ENCODE measurements at regions not wholly inside any gene's neighbourhood (a gene's known extent, or its start where the extent isn't known, plus 50 kb on each side); places are given as distances from the start of the nearest gene placed in this dataset.

DNA sequence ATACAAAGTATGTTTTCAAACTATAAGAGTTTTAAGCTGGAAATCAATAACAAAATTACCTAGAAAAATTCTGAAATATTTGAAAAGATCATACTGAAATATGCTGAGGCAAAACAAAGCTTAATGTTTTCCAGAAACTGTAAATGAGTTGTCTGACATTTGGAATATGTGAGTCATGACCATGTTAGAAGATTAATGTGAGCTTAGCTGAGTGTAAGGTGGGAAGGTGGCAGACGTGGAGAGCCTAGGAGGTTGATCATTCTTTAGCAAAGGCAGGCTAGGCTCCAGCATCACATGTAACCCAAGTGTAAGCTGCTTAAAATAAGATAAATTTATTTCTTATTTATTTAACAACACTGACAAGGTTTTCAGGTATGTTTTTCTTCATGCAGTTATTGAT is 2086.1 kb upstream of the PCDH20 start:
- DNase-seq (no peak), ATAC-seq (no peak)
- intact Hi-C loops (cut with DNase I), result no loop called here
- WGBS, 3 donors, result 10 to 15% (median 14%) methylated on average over 1 of the region's 1 CpG
- H3K9me3 ChIP-seq, result no peaks in the 10 kb centered on the region
- no peak overlapping the region for H3K4me3 ChIP-seq
- H3K27me3 ChIP-seq (ENCODE audit: insufficient read depth in 3 of 3, low read length in 2 of 3), result no peaks in the 10 kb centered on the region
- H3K4me1 ChIP-seq, result no peaks in the 10 kb centered on the region
- no peak overlapping the region for H3K27ac ChIP-seq
- TF ChIP-seq, protein P1, sequence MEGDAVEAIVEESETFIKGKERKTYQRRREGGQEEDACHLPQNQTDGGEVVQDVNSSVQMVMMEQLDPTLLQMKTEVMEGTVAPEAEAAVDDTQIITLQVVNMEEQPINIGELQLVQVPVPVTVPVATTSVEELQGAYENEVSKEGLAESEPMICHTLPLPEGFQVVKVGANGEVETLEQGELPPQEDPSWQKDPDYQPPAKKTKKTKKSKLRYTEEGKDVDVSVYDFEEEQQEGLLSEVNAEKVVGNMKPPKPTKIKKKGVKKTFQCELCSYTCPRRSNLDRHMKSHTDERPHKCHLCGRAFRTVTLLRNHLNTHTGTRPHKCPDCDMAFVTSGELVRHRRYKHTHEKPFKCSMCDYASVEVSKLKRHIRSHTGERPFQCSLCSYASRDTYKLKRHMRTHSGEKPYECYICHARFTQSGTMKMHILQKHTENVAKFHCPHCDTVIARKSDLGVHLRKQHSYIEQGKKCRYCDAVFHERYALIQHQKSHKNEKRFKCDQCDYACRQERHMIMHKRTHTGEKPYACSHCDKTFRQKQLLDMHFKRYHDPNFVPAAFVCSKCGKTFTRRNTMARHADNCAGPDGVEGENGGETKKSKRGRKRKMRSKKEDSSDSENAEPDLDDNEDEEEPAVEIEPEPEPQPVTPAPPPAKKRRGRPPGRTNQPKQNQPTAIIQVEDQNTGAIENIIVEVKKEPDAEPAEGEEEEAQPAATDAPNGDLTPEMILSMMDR (IDR thresholded peaks at IDR 0.05), result no peak
- no peaks in the 10 kb centered on the region for H3K36me3 ChIP-seq (ENCODE audit: insufficient read depth in 1 of 2, low read depth in 1 of 2)

GRCh38 chr13:63497601-63498000 is 2082.0 kb upstream of the PCDH20 start:
- Histone ChIP-seq H3K27me3 (ENCODE audit: insufficient read depth in 3 of 3, low read length in 2 of 3) (no peaks in the 10 kb centered on the region), H3K27ac (no peak overlapping the region), H3K4me3 (no peak overlapping the region), H3K36me3 (ENCODE audit: insufficient read depth in 1 of 2, low read depth in 1 of 2) (no peaks in the 10 kb centered on the region), H3K4me1 (no peaks in the 10 kb centered on the region), H3K9me3 (no peaks in the 10 kb centered on the region)
- TF ChIP-seq, protein P1 (IDR thresholded peaks at IDR 0.05), result no peak
- no peak for ATAC-seq
- no peak for DNase-seq
- intact Hi-C loops (cut with DNase I), result no loop called here

DNA sequence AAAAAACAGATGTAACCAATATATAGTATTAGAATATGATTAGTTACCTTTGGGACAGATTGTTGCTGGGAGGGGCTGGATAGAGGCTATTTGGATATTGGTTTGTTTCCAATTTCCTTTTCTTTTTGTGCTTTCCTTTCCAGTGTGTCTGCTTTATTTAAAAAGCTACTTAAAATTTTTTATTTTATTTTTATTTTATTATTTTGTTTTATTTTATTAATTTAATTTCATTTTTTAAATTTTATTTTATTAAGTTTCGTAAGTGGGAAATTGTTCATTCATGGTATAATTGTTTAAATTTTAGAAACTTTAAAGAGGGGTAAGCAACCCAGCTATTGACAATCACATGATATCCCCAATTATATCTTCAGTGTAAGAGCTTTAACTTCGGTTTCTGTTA is 2077.0 kb upstream of the PCDH20 start:
- intact Hi-C loops (cut with DNase I), result no loop called here

GRCh38 chr13:63490149-63490548 is 2074.5 kb upstream of the PCDH20 start:
- 81 to 88% (median 85%) methylated on average over 1 of the region's 1 CpG for WGBS, 3 donors
- Histone ChIP-seq H3K9me3 (no peaks in the 10 kb centered on the region), H3K27me3 (ENCODE audit: insufficient read depth in 3 of 3, low read length in 2 of 3) (no peaks in the 10 kb centered on the region), H3K27ac (no peak overlapping the region), H3K36me3 (ENCODE audit: insufficient read depth in 1 of 2, low read depth in 1 of 2) (no peaks in the 10 kb centered on the region), H3K4me1 (no peaks in the 10 kb centered on the region), H3K4me3 (no peak overlapping the region)
- DNase-seq, result no peak
- intact Hi-C loops (cut with DNase I), result no loop called here
- TF ChIP-seq, protein P1 (IDR thresholded peaks at IDR 0.05), result no peak
- ATAC-seq, result no peak

More for the DNA sequence above, 2077.0 kb upstream of the PCDH20 start:
- 80 to 85% (median 82%) methylated on average over 2 of the region's 2 CpGs for WGBS, 3 donors
- ATAC-seq (no peak), DNase-seq (no peak)
- Histone ChIP-seq H3K36me3 (ENCODE audit: insufficient read depth in 1 of 2, low read depth in 1 of 2) (no peaks in the 10 kb centered on the region), H3K9me3 (no peaks in the 10 kb centered on the region), H3K4me3 (no peak overlapping the region), H3K27me3 (ENCODE audit: insufficient read depth in 3 of 3, low read length in 2 of 3) (no peaks in the 10 kb centered on the region), H3K27ac (no peak overlapping the region), H3K4me1 (no peaks in the 10 kb centered on the region)
- TF ChIP-seq, protein P1 (IDR thresholded peaks at IDR 0.05), result no peak

DNA sequence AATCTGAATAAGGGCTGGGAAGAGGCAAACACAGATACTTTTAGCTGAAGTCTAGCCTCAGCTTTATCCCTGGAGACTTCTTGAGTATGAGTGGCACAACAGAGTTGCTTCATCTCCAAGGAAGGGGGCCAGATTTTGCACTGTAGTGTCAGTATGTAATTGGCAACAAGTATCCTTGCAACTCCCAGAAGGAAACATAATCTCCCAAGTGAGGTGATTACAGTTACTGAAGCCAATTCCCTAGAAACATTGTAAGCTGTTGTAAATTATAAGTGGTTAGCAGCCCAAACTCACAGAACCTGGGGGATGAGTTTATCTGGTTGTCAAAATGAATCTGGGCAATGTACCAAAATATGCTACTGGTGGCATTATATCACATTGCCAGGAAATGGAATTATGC is 2065.7 kb upstream of the PCDH20 start:
- DNase-seq, result no peak
- intact Hi-C loops (cut with DNase I), result no loop called here

More for the DNA sequence above, 2065.7 kb upstream of the PCDH20 start:
- Histone ChIP-seq H3K4me3 (no peak overlapping the region), H3K27me3 (ENCODE audit: insufficient read depth in 3 of 3, low read length in 2 of 3) (no peaks in the 10 kb centered on the region), H3K27ac (no peak overlapping the region), H3K9me3 (no peaks in the 10 kb centered on the region), H3K4me1 (no peaks in the 10 kb centered on the region), H3K36me3 (ENCODE audit: insufficient read depth in 1 of 2, low read depth in 1 of 2) (no peaks in the 10 kb centered on the region)
- TF ChIP-seq, protein P1 (IDR thresholded peaks at IDR 0.05), result no peak
- ATAC-seq, result no peak

Measured in psoas muscle (tissue), 7 donors.